ENCODE measurements at regions not wholly inside any gene's neighbourhood (a gene's known extent, or its start where the extent isn't known, plus 50 kb on each side); places are given as distances from the start of the nearest gene placed in this dataset.

GRCh38 chr18:65349635-65350034 lies 401.2 kb upstream of the CDH7 start:
- TF ChIP-seq, protein P1, sequence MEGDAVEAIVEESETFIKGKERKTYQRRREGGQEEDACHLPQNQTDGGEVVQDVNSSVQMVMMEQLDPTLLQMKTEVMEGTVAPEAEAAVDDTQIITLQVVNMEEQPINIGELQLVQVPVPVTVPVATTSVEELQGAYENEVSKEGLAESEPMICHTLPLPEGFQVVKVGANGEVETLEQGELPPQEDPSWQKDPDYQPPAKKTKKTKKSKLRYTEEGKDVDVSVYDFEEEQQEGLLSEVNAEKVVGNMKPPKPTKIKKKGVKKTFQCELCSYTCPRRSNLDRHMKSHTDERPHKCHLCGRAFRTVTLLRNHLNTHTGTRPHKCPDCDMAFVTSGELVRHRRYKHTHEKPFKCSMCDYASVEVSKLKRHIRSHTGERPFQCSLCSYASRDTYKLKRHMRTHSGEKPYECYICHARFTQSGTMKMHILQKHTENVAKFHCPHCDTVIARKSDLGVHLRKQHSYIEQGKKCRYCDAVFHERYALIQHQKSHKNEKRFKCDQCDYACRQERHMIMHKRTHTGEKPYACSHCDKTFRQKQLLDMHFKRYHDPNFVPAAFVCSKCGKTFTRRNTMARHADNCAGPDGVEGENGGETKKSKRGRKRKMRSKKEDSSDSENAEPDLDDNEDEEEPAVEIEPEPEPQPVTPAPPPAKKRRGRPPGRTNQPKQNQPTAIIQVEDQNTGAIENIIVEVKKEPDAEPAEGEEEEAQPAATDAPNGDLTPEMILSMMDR (IDR thresholded peaks at IDR 0.05) = no peak
- TF ChIP-seq POLR2AphosphoS5 (IDR thresholded peaks at IDR 0.05) = no peak
- TF ChIP-seq POLR2A (IDR thresholded peaks at IDR 0.05) = no peak
